ENCODE measurements at regions not wholly inside any gene's neighbourhood (a gene's known extent, or its start where the extent isn't known, plus 50 kb on each side); places are given as distances from the start of the nearest gene placed in this dataset.

GRCh38 chr13:73803997-73804396 is 330.2 kb downstream of the KLF12 start:
- ChIA-PET CTCF (no interaction called here), POLR2A (no interaction called here)
- DNase-seq, result no peak
- Histone ChIP-seq H3K27me3 (replicated peaks; ENCODE audit: control insufficient read depth, insufficient read depth, low read length) (no peaks in the 10 kb centered on the region), H3K4me1 (no peaks in the 10 kb centered on the region), H3K9me3 (no peaks in the 10 kb centered on the region), H3K36me3 (ENCODE audit: control insufficient read depth, insufficient read depth, low read length) (no peaks in the 10 kb centered on the region), H3K4me3 (ENCODE audit: low read depth, low read length) (no peak overlapping the region)
- no TSS peak for BruUV-seq (replicated peaks)
- no peak overlapping the region for H3K4me3 Mint-ChIP-seq (ENCODE audit: unreplicated experiment)
- H3K36me3 Mint-ChIP-seq (ENCODE audit: insufficient read depth, unreplicated experiment), result peaks cover 7% of the 10 kb centered on the region
- no peaks in the 10 kb centered on the region for H3K27me3 Mint-ChIP-seq (ENCODE audit: insufficient read depth, unreplicated experiment)
- peaks cover 6% of the 10 kb centered on the region for H3K4me1 Mint-ChIP-seq (ENCODE audit: low read depth, unreplicated experiment)
- intact Hi-C loops (cut with micrococcal nuclease; ENCODE audit: unreplicated experiment), result no loop called here
- TF ChIP-seq CTCF (IDR thresholded peaks at IDR 0.05; ENCODE audit: insufficient read depth in 1 of 2, low read depth in 1 of 2, low read length in 1 of 2, severe bottlenecking in 1 of 2, unreplicated experiment in 1 of 2), result no peak
- no peak overlapping the region for H3K27ac Mint-ChIP-seq (ENCODE audit: unreplicated experiment)
- no peaks in the 10 kb centered on the region for H3K9me3 Mint-ChIP-seq (ENCODE audit: unreplicated experiment)

GRCh38 chr13:73800011-73800410 is 334.2 kb downstream of the KLF12 start:
- Mint-ChIP-seq H3K27ac (ENCODE audit: unreplicated experiment) (no peak overlapping the region), H3K9me3 (ENCODE audit: unreplicated experiment) (no peaks in the 10 kb centered on the region), H3K4me3 (ENCODE audit: unreplicated experiment) (no peak overlapping the region), H3K4me1 (ENCODE audit: low read depth, unreplicated experiment) (peaks cover 6% of the 10 kb centered on the region), H3K36me3 (ENCODE audit: insufficient read depth, unreplicated experiment) (peaks cover 7% of the 10 kb centered on the region), H3K27me3 (ENCODE audit: insufficient read depth, unreplicated experiment) (no peaks in the 10 kb centered on the region)
- intact Hi-C loops (cut with micrococcal nuclease; ENCODE audit: unreplicated experiment), result no loop called here
- ChIA-PET CTCF (no interaction called here), POLR2A (no interaction called here)
- BruUV-seq (replicated peaks), result no TSS peak
- no peak for TF ChIP-seq CTCF (IDR thresholded peaks at IDR 0.05; ENCODE audit: insufficient read depth in 1 of 2, low read depth in 1 of 2, low read length in 1 of 2, severe bottlenecking in 1 of 2, unreplicated experiment in 1 of 2)
- no peaks in the 10 kb centered on the region for H3K9me3 ChIP-seq
- no peaks in the 10 kb centered on the region for H3K27me3 ChIP-seq (replicated peaks; ENCODE audit: control insufficient read depth, insufficient read depth, low read length)
- H3K4me3 ChIP-seq (ENCODE audit: low read depth, low read length), result no peak overlapping the region
- no peaks in the 10 kb centered on the region for H3K4me1 ChIP-seq
- H3K36me3 ChIP-seq (ENCODE audit: control insufficient read depth, insufficient read depth, low read length), result no peaks in the 10 kb centered on the region
- no peak for DNase-seq

GRCh38 chr13:73794755-73795154 is 339.4 kb downstream of the KLF12 start:
- POLR2A ChIA-PET, result no interaction called here
- no peaks in the 10 kb centered on the region for H3K36me3 ChIP-seq (ENCODE audit: control insufficient read depth, insufficient read depth, low read length)
- TF ChIP-seq CTCF (IDR thresholded peaks at IDR 0.05; ENCODE audit: insufficient read depth in 1 of 2, low read depth in 1 of 2, low read length in 1 of 2, severe bottlenecking in 1 of 2, unreplicated experiment in 1 of 2), result no peak
- no peak overlapping the region for H3K27ac Mint-ChIP-seq (ENCODE audit: unreplicated experiment)
- H3K27me3 Mint-ChIP-seq (ENCODE audit: insufficient read depth, unreplicated experiment), result no peaks in the 10 kb centered on the region
- H3K9me3 ChIP-seq, result no peaks in the 10 kb centered on the region
- H3K4me3 ChIP-seq (ENCODE audit: low read depth, low read length), result no peak overlapping the region
- no peaks in the 10 kb centered on the region for H3K4me1 Mint-ChIP-seq (ENCODE audit: low read depth, unreplicated experiment)
- intact Hi-C loops (cut with micrococcal nuclease; ENCODE audit: unreplicated experiment), result no loop called here
- no peaks in the 10 kb centered on the region for H3K4me1 ChIP-seq
- CTCF ChIA-PET, result no interaction called here
- H3K36me3 Mint-ChIP-seq (ENCODE audit: insufficient read depth, unreplicated experiment), result no peaks in the 10 kb centered on the region
- no peak for DNase-seq
- H3K27me3 ChIP-seq (replicated peaks; ENCODE audit: control insufficient read depth, insufficient read depth, low read length), result no peaks in the 10 kb centered on the region
- no peak overlapping the region for H3K4me3 Mint-ChIP-seq (ENCODE audit: unreplicated experiment)
- no peaks in the 10 kb centered on the region for H3K9me3 Mint-ChIP-seq (ENCODE audit: unreplicated experiment)
- no TSS peak for BruUV-seq (replicated peaks)

Data from Caco-2 (cell line).